Aorta (tissue), 5 donors: ENCODE measurements at regions not wholly inside any gene's neighbourhood (a gene's known extent, or its start where the extent isn't known, plus 50 kb on each side); places are given as distances from the start of the nearest gene placed in this dataset.

ENCODE experiments used
- ATAC-seq: fragments of 200-7000 bp; cut with Tn5 transposase; one replicate; pipeline ENCODE4 v1.9.1; 2022; ENCODE audit warnings: moderate library complexity; ENCODE audit not compliant: low FRiP score
- DNase-seq, 2 donors: peaks; one replicate each; pipeline ENCODE4 v3.0.0-alpha.2; 2020
- H3K27ac ChIP-seq, 2 donors: one replicate each; pipeline ENCODE4 v1.5.1; 2013; ENCODE audit warnings: low read length in 2 of 2, mild to moderate bottlenecking in 2 of 2, moderate library complexity in 2 of 2, control low read depth in 1 of 2, inconsistent platforms in 1 of 2, low read depth in 1 of 2
- H3K27me3 ChIP-seq, 2 donors: one replicate each; pipeline ENCODE4 v1.6.1; 2013; ENCODE audit warnings: control low read depth in 1 of 2, low read length in 1 of 2, mild to moderate bottlenecking in 1 of 2, moderate library complexity in 1 of 2; ENCODE audit not compliant: insufficient read depth in 2 of 2, control insufficient read depth in 1 of 2
- H3K36me3 ChIP-seq, 2 donors: one replicate each; pipeline ENCODE4 v1.6.1; 2013; ENCODE audit warnings: control low read depth in 1 of 2, low read length in 1 of 2, mild to moderate bottlenecking in 1 of 2; ENCODE audit not compliant: insufficient read depth in 2 of 2, control insufficient read depth in 1 of 2
- H3K4me1 ChIP-seq, 2 donors: one replicate each; pipeline ENCODE4 v1.6.1; 2013; ENCODE audit warnings: low read length in 2 of 2, control low read depth in 1 of 2, mild to moderate bottlenecking in 1 of 2, moderate library complexity in 1 of 2; ENCODE audit not compliant: insufficient read depth in 2 of 2, control insufficient read depth in 1 of 2
- H3K4me3 ChIP-seq, 2 donors: one replicate each; pipeline ENCODE4 v1.5.1; 2013; ENCODE audit warnings: low read length in 2 of 2, control low read depth in 1 of 2, mild to moderate bottlenecking in 1 of 2
- H3K9me3 ChIP-seq: one replicate; pipeline ENCODE4 v1.6.1; 2013; ENCODE audit warnings: mild to moderate bottlenecking, low read length; ENCODE audit not compliant: control insufficient read depth
- WGBS, 2 donors: extraction: QIAGEN DNeasy Blood & Tissue Kit; methylation state at CpG; one replicate each; pipeline ENCODE4 v1.1.7; 2013; 5-methylcytosine and 5-hydroxymethylcytosine counted together
- intact Hi-C, 2 donors: fragments of 100-400 bp; cut with DNase I; formaldehyde crosslinking; loops; one replicate each; pipeline versions ENCODE4 v1.14.2 to v1.15.0; 2022
- donor health status: healthy with polysubstance abuse.
- donor health status: Bipolar disorder and iron deficiency.
- donor health status: DM: no; HTN: no; CAD: no.
- donor health status: DM: no; HTN: no; CAD: no.
- donor health status: DM: yes; HTN: yes; CAD: no.

GRCh38 chr12:91271185-91271584 is 88.6 kb upstream of the DCN start:
- Histone ChIP-seq H3K9me3 (no peaks in the 10 kb centered on the region), H3K4me1 (peaks cover 0 to 4% of the 10 kb centered on the region in 2 donors), H3K4me3 (no peak overlapping the region), H3K36me3 (no peaks in the 10 kb centered on the region), H3K27me3 (no peaks in the 10 kb centered on the region), H3K27ac (no peak overlapping the region)
- DNase-seq (no peak), ATAC-seq (no peak)
- intact Hi-C loops, result no loop called here
- 9 to 12% methylated on average over 4 of the region's 4 CpGs for WGBS, 2 donors

- no peak for ATAC-seq
- DNase-seq, result no peak
- Histone ChIP-seq H3K4me1 (no peaks in the 10 kb centered on the region), H3K4me3 (no peak overlapping the region), H3K36me3 (no peaks in the 10 kb centered on the region), H3K27ac (no peak overlapping the region), H3K27me3 (no peaks in the 10 kb centered on the region), H3K9me3 (no peaks in the 10 kb centered on the region)
- intact Hi-C loops, result no loop called here
Measured at GRCh38 chr12:91267039-91267438, 84.4 kb upstream of the DCN start.

- H3K4me3 ChIP-seq, result no peak overlapping the region
- ATAC-seq (no peak), DNase-seq (no peak)
- intact Hi-C loops, result no loop called here
- no peak overlapping the region for H3K27ac ChIP-seq
- H3K4me1 ChIP-seq, result no peaks in the 10 kb centered on the region
- H3K27me3 ChIP-seq, result no peaks in the 10 kb centered on the region
- no peaks in the 10 kb centered on the region for H3K36me3 ChIP-seq
- 81 to 88% methylated on average over 2 of the region's 2 CpGs for WGBS, 2 donors
- no peaks in the 10 kb centered on the region for H3K9me3 ChIP-seq
Measured at GRCh38 chr12:91264178-91264577, 81.6 kb upstream of the DCN start.

GRCh38 chr12:91261820-91262676 is 79.4 kb upstream of the DCN start:
- ATAC-seq, result peak; percentile 43
- no peaks in the 10 kb centered on the region for H3K4me1 ChIP-seq
- H3K27me3 ChIP-seq, result no peaks in the 10 kb centered on the region
- no peaks in the 10 kb centered on the region for H3K9me3 ChIP-seq
- 78 to 84% methylated on average over 3 of the region's 3 CpGs for WGBS, 2 donors
- no peaks in the 10 kb centered on the region for H3K36me3 ChIP-seq
- H3K27ac ChIP-seq, result no peak overlapping the region
- DNase-seq, result no peak
- H3K4me3 ChIP-seq, result no peak overlapping the region
- intact Hi-C loops, result no loop called here

GRCh38 chr12:91256411-91256810 is 73.8 kb upstream of the DCN start:
- Histone ChIP-seq H3K36me3 (no peaks in the 10 kb centered on the region), H3K9me3 (no peaks in the 10 kb centered on the region), H3K4me3 (no peak overlapping the region), H3K27ac (no peak overlapping the region), H3K27me3 (no peaks in the 10 kb centered on the region), H3K4me1 (peaks cover 0 to 2% of the 10 kb centered on the region in 2 donors)
- DNase-seq (no peak), ATAC-seq (no peak)
- intact Hi-C loops, result no loop called here
- WGBS, 2 donors, result 74 to 81% methylated on average over 5 of the region's 5 CpGs

GRCh38 chr12:91252341-91252740 is 69.7 kb upstream of the DCN start:
- no peaks in the 10 kb centered on the region for H3K9me3 ChIP-seq
- H3K4me3 ChIP-seq, result no peak overlapping the region
- ATAC-seq (no peak), DNase-seq (no peak)
- 70 to 76% methylated on average over 3 of the region's 3 CpGs for WGBS, 2 donors
- no peaks in the 10 kb centered on the region for H3K36me3 ChIP-seq
- intact Hi-C loops, result no loop called here
- no peaks in the 10 kb centered on the region for H3K27me3 ChIP-seq
- peaks cover 0 to 2% of the 10 kb centered on the region in 2 donors for H3K4me1 ChIP-seq
- no peak overlapping the region for H3K27ac ChIP-seq

GRCh38 chr12:91250273-91250665 is 67.7 kb upstream of the DCN start:
- no peaks in the 10 kb centered on the region for H3K36me3 ChIP-seq
- H3K9me3 ChIP-seq, result no peaks in the 10 kb centered on the region
- intact Hi-C loops, result no loop called here
- ATAC-seq (peak; percentile 87), DNase-seq (no peak)
- no peak overlapping the region for H3K27ac ChIP-seq
- H3K27me3 ChIP-seq, result no peaks in the 10 kb centered on the region
- H3K4me1 ChIP-seq, result no peaks in the 10 kb centered on the region
- WGBS, 2 donors, result 73 to 80% methylated on average over 2 of the region's 2 CpGs
- H3K4me3 ChIP-seq, result no peak overlapping the region

GRCh38 chr12:91249518-91250272 is 67.1 kb upstream of the DCN start:
- 23 to 53% methylated on average over 1 of the region's 1 CpG for WGBS, 2 donors
- no peak overlapping the region for H3K27ac ChIP-seq
- H3K27me3 ChIP-seq, result no peaks in the 10 kb centered on the region
- DNase-seq, result no peak
- H3K9me3 ChIP-seq, result peaks cover 1% of the 10 kb centered on the region
- H3K4me1 ChIP-seq, result no peaks in the 10 kb centered on the region
- no peak overlapping the region for H3K4me3 ChIP-seq
- intact Hi-C loops, result no loop called here
- H3K36me3 ChIP-seq, result no peaks in the 10 kb centered on the region
- peak; percentile 91 for ATAC-seq

- intact Hi-C loops, result no loop called here
- no peak overlapping the region for H3K27ac ChIP-seq
- H3K9me3 ChIP-seq, result peaks cover 1% of the 10 kb centered on the region
Measured at GRCh38 chr12:91249054-91249453, 66.4 kb upstream of the DCN start.

More at GRCh38 chr12:91249054-91249453, 66.4 kb upstream of the DCN start:
- H3K27me3 ChIP-seq, result no peaks in the 10 kb centered on the region
- no peak overlapping the region for H3K4me3 ChIP-seq
- peak; percentile 44 for ATAC-seq
- no peak for DNase-seq
- WGBS, 2 donors, result 78 to 86% methylated on average over 1 of the region's 1 CpG
- no peaks in the 10 kb centered on the region for H3K4me1 ChIP-seq
- H3K36me3 ChIP-seq, result no peaks in the 10 kb centered on the region
